Kidney (tissue), 13 donors: ENCODE measurements at regions not wholly inside any gene's neighbourhood (a gene's known extent, or its start where the extent isn't known, plus 50 kb on each side); places are given as distances from the start of the nearest gene placed in this dataset.
A peak's percentile ranks its signal among the peaks of the same experiment; 100 is the strongest.

ENCODE experiments used
- DNase-seq, 5 donors: peaks; one replicate each; pipeline ENCODE4 v3.0.0-alpha.2; 2013 to 2020
- FAIRE-seq: peaks from 2 replicates; lab custom pipeline; 2012; peaks lifted over from hg19 to GRCh38; lab: Jason Lieb, UNC
- H3K27ac ChIP-seq, 2 donors: one replicate each; pipeline ENCODE4 v1.7.0; 2013; ENCODE audit warnings: low read depth in 2 of 2, low read length in 2 of 2, inconsistent platforms in 1 of 2
- H3K27me3 ChIP-seq: one replicate; pipeline ENCODE4 v1.7.1; 2013; ENCODE audit warnings: low read length, inconsistent platforms; ENCODE audit not compliant: control insufficient read depth, insufficient read depth
- H3K36me3 ChIP-seq, 3 donors: one replicate each; pipeline versions ENCODE4 v1.7.0 to v1.7.1; 2013; ENCODE audit warnings: low read length in 3 of 3, control low read depth in 1 of 3, inconsistent platforms in 1 of 3; ENCODE audit not compliant: insufficient read depth in 3 of 3, control insufficient read depth in 2 of 3
- H3K4me1 ChIP-seq, 3 donors: one replicate each; pipeline versions ENCODE4 v1.7.0 to v1.7.1; 2013; ENCODE audit warnings: low read length in 3 of 3, inconsistent platforms in 1 of 3, low read depth in 1 of 3; ENCODE audit not compliant: control insufficient read depth in 2 of 3, insufficient read depth in 2 of 3
- H3K4me3 ChIP-seq, 3 donors: one replicate each; pipeline versions ENCODE4 v1.7.0 to v1.8.1; 2013; ENCODE audit warnings: low read length in 3 of 3, control low read depth in 1 of 3, inconsistent platforms in 1 of 3
- H3K9ac ChIP-seq, 3 donors: one replicate each; pipeline versions ENCODE4 v1.7.0 to v1.7.1; 2013; ENCODE audit warnings: low read length in 3 of 3, control low read depth in 1 of 3, inconsistent platforms in 1 of 3
- H3K9me3 ChIP-seq, 3 donors: one replicate each; pipeline versions ENCODE4 v1.7.0 to v1.7.1; 2013; ENCODE audit warnings: low read length in 3 of 3, control low read depth in 1 of 3, inconsistent platforms in 1 of 3; ENCODE audit not compliant: control insufficient read depth in 2 of 3, insufficient read depth in 1 of 3
- intact Hi-C: fragments of 100-400 bp; cut with DNase I; formaldehyde crosslinking; loops from one replicate; pipeline ENCODE4 v1.11.1; 2022
- TF ChIP-seq, protein P1 (sequence below): IDR thresholded peaks from 3 replicates; pipeline ENCODE4 v1.5.1; 2012; ENCODE audit warnings: mild to moderate bottlenecking, moderate library complexity, borderline replicate concordance; ENCODE audit not compliant: insufficient read depth; ENCODE audit errors: extremely low read depth
- donor health status: control.
- donor health status: control.
- donor health status: control.
- donor health status: control.
- donor health status: control.
- donor health status: DM: yes; HTN: yes; CAD: no.
- donor health status: Normal renal cell carcinoma (clear cell type).

GRCh38 chr13:84211048-84211447 is 328.8 kb upstream of the SLITRK1 start:
- FAIRE-seq, result no peak

DNA sequence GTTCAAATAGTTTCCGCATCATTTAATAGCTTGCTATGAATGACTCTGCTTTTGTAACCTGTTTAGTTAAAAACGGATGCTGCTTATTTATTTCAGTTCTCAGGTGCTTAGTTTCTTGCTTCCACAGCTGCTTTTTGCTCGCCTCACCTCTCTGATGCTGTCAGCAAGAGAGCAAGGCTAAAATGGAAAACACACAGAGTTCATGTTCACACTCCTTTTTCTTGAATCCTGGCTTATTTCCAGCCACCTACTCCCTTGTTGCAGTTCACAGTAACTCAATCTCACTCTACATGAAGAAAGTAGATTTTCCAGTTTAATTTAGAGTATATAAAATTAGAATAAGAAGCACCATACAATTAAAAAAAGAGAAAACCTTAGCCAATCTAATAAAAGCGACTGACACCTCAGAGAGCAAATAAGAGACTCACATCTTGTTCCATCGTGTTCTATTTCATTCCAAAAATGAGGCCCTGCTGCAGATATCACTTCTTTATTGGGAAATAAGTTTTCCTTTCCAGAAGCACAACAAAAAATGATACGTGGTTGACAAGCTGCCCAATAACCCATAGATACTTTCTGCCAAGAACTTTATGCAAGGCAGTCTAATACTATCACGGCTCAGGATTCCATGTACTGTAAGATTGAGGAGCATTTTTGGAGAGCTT is 326.1 kb upstream of the SLITRK1 start:
- Histone ChIP-seq H3K4me3 (no peak overlapping the region), H3K9ac (no peak overlapping the region), H3K9me3 (no peaks in the 10 kb centered on the region), H3K36me3 (no peaks in the 10 kb centered on the region), H3K4me1 (no peaks in the 10 kb centered on the region), H3K27me3 (no peaks in the 10 kb centered on the region), H3K27ac (no peak overlapping the region)
- FAIRE-seq (no peak), DNase-seq (peak in 1 of 5 donors; percentile 10)
- TF ChIP-seq, protein P1, sequence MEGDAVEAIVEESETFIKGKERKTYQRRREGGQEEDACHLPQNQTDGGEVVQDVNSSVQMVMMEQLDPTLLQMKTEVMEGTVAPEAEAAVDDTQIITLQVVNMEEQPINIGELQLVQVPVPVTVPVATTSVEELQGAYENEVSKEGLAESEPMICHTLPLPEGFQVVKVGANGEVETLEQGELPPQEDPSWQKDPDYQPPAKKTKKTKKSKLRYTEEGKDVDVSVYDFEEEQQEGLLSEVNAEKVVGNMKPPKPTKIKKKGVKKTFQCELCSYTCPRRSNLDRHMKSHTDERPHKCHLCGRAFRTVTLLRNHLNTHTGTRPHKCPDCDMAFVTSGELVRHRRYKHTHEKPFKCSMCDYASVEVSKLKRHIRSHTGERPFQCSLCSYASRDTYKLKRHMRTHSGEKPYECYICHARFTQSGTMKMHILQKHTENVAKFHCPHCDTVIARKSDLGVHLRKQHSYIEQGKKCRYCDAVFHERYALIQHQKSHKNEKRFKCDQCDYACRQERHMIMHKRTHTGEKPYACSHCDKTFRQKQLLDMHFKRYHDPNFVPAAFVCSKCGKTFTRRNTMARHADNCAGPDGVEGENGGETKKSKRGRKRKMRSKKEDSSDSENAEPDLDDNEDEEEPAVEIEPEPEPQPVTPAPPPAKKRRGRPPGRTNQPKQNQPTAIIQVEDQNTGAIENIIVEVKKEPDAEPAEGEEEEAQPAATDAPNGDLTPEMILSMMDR, result no peak
- intact Hi-C loops, result no loop called here

More at GRCh38 chr13:84211048-84211447, 328.8 kb upstream of the SLITRK1 start:
- intact Hi-C loops, result no loop called here
- Histone ChIP-seq H3K27me3 (no peaks in the 10 kb centered on the region), H3K9me3 (no peaks in the 10 kb centered on the region), H3K4me1 (no peaks in the 10 kb centered on the region), H3K4me3 (no peak overlapping the region), H3K9ac (no peak overlapping the region), H3K27ac (no peak overlapping the region), H3K36me3 (no peaks in the 10 kb centered on the region)
- TF ChIP-seq, protein P1, result no peak
- DNase-seq, result no peak

DNA sequence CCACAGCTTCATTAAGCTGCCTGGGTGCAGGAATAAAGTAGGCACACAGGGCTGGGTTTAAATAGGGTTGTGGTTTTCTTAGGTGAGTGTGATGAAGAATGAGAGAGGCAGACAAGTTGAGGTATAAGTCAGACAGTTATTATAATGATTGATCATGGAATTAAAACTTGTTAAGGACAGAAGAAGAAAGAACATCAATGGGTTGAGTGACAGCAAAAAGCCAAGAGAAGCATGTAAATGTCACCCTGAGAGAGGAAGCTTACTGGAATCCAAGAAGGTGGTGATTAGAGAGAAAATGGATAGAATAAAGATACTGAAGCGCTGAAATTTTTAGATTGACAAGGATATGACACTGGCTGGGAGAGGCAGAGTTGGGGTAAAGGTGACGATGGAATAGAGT is 325.2 kb upstream of the SLITRK1 start:
- Histone ChIP-seq H3K4me3 (no peak overlapping the region), H3K27ac (no peak overlapping the region), H3K36me3 (no peaks in the 10 kb centered on the region), H3K4me1 (no peaks in the 10 kb centered on the region), H3K9ac (no peak overlapping the region), H3K27me3 (no peaks in the 10 kb centered on the region), H3K9me3 (no peaks in the 10 kb centered on the region)
- intact Hi-C loops, result no loop called here
- TF ChIP-seq, protein P1, result no peak
- DNase-seq, result no peak
- FAIRE-seq, result no peak

DNA sequence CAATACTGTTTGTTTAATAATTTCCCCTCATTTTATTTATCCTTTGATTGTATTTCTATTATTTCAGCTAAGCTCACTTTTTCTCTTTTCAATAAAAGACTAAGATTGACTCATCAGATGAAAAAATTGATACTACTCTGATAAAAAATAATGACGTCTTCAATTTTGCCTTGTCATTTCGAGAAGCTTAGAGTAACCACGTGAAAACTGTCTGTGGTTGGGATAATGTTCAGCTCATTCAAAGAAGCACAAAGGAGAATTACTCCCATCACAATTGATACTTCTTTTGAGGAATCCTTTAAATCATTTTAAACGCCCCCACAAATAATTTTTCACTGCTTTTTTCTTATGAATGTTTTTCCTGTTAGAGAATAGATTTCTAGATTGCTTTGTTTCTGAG is 318.7 kb upstream of the SLITRK1 start:
- no peak overlapping the region for H3K27ac ChIP-seq
- no peak for DNase-seq
- no peaks in the 10 kb centered on the region for H3K9me3 ChIP-seq
- intact Hi-C loops, result no loop called here
- H3K27me3 ChIP-seq, result no peaks in the 10 kb centered on the region
- H3K4me1 ChIP-seq, result no peaks in the 10 kb centered on the region
- FAIRE-seq, result no peak
- no peak overlapping the region for H3K4me3 ChIP-seq
- no peak overlapping the region for H3K9ac ChIP-seq
- H3K36me3 ChIP-seq, result no peaks in the 10 kb centered on the region
- TF ChIP-seq, protein P1, result no peak
